ENCODE measurements at regions not wholly inside any gene's neighbourhood (a gene's known extent, or its start where the extent isn't known, plus 50 kb on each side); places are given as distances from the start of the nearest gene placed in this dataset.

GRCh38 chr14:61132336-61132735, 148.8 kb downstream of the TMEM30B start:
- no peak overlapping the region for H3K4me3 ChIP-seq
- intact Hi-C loops (cut with DNase I; ENCODE audit: low total_unique reads): no loop called here
- no peak for DNase-seq
- WGBS, 5 donors: 74 to 88% (median 84%) methylated on average over 3 of the region's 3 CpGs
- no peak overlapping the region for H3K27ac ChIP-seq
- no peaks in the 10 kb centered on the region for H3K36me3 ChIP-seq
- peaks cover 0 to 3% (median 0%) of the 10 kb centered on the region in 8 donors for H3K9me3 ChIP-seq
- no peaks in the 10 kb centered on the region for H3K4me1 ChIP-seq
- H3K27me3 ChIP-seq (replicated peaks in 1 of 7): peaks cover 0 to 5% (median 0%) of the 10 kb centered on the region in 7 donors
- TF ChIP-seq POLR2AphosphoS5 (IDR thresholded peaks at IDR 0.05) (no peak), CTCF (IDR thresholded peaks at IDR 0.05 in 8 of 11, conservative IDR thresholded peaks at IDR 0.05 in 3 of 11) (no peak), POLR2A (IDR thresholded peaks at IDR 0.05) (no peak)

GRCh38 chr14:61130512-61131260, 149.6 kb downstream of the SLC38A6 start:
- Histone ChIP-seq H3K4me1 (peaks cover 0 to 12% (median 5%) of the 10 kb centered on the region in 6 donors), H3K27ac (no peak overlapping the region), H3K9me3 (no peaks in the 10 kb centered on the region), H3K27me3 (replicated peaks in 1 of 7) (peaks cover 0 to 8% (median 0%) of the 10 kb centered on the region in 7 donors), H3K36me3 (no peaks in the 10 kb centered on the region), H3K4me3 (no peak overlapping the region)
- 91 to 94% (median 93%) methylated on average over 8 to 10 of the region's 10 CpGs for WGBS, 5 donors
- TF ChIP-seq POLR2A (IDR thresholded peaks at IDR 0.05): no peak
- intact Hi-C loops (cut with DNase I; ENCODE audit: low total_unique reads): no loop called here
- DNase-seq: no peak

- H3K4me3 ChIP-seq: no peak overlapping the region
- 88 to 98% (median 95%) methylated on average over 4 of the region's 4 CpGs for WGBS, 5 donors
- H3K27me3 ChIP-seq (replicated peaks in 1 of 7): peaks cover 0 to 11% (median 0%) of the 10 kb centered on the region in 7 donors
- peaks cover 0 to 12% (median 5%) of the 10 kb centered on the region in 6 donors for H3K4me1 ChIP-seq
- DNase-seq: no peak
- H3K27ac ChIP-seq: no peak overlapping the region
- no peaks in the 10 kb centered on the region for H3K9me3 ChIP-seq
- no peak for TF ChIP-seq POLR2AphosphoS5 (IDR thresholded peaks at IDR 0.05)
- intact Hi-C loops (cut with DNase I; ENCODE audit: low total_unique reads): no loop called here
- H3K36me3 ChIP-seq: no peaks in the 10 kb centered on the region
Measured at GRCh38 chr14:61129168-61129745, 148.2 kb downstream of the SLC38A6 start.

GRCh38 chr14:61128382-61129167, 147.5 kb downstream of the SLC38A6 start:
- intact Hi-C loops (cut with DNase I; ENCODE audit: low total_unique reads): no loop called here
- H3K27ac ChIP-seq: no peak overlapping the region
- H3K4me1 ChIP-seq: peaks cover 0 to 12% (median 5%) of the 10 kb centered on the region in 6 donors
- no peaks in the 10 kb centered on the region for H3K9me3 ChIP-seq
- H3K4me3 ChIP-seq: no peak overlapping the region
- H3K36me3 ChIP-seq: no peaks in the 10 kb centered on the region
- 77 to 88% (median 80%) methylated on average over 6 of the region's 6 CpGs for WGBS, 5 donors
- H3K27me3 ChIP-seq (replicated peaks in 1 of 7): peaks cover 0 to 11% (median 0%) of the 10 kb centered on the region in 7 donors
- no peak for DNase-seq
- TF ChIP-seq CTCF (IDR thresholded peaks at IDR 0.05 in 8 of 11, conservative IDR thresholded peaks at IDR 0.05 in 3 of 11) (no peak), POLR2A (IDR thresholded peaks at IDR 0.05) (no peak), POLR2AphosphoS5 (IDR thresholded peaks at IDR 0.05) (no peak)

Data from spleen (tissue), 11 donors.